ENCODE measurements at regions not wholly inside any gene's neighbourhood (a gene's known extent, or its start where the extent isn't known, plus 50 kb on each side); places are given as distances from the start of the nearest gene placed in this dataset.

GRCh38 chr6:169927711-169928110 is 176.3 kb downstream of the ERMARD start:
- TF ChIP-seq CTCF (IDR thresholded peaks at IDR 0.05) (no peak), POLR2A (IDR thresholded peaks at IDR 0.05) (no peak)

All from testis (tissue), 2 donors.